DMS153 treated with DMSO at 0.1 percent for 48 hours (cell line): ENCODE measurements at regions not wholly inside any gene's neighbourhood (a gene's known extent, or its start where the extent isn't known, plus 50 kb on each side); places are given as distances from the start of the nearest gene placed in this dataset.
"Not testable (repeated sequence)": the region's sequence is repeated elsewhere in the genome, so short reads cannot be mapped to it uniquely, and the experiment has no call there.

Experiments used
- DNase-seq: peaks from one replicate; lab custom pipeline; 2025; ENCODE audit not compliant: unreplicated experiment; lab: John Stamatoyannopoulos, UW

DNA sequence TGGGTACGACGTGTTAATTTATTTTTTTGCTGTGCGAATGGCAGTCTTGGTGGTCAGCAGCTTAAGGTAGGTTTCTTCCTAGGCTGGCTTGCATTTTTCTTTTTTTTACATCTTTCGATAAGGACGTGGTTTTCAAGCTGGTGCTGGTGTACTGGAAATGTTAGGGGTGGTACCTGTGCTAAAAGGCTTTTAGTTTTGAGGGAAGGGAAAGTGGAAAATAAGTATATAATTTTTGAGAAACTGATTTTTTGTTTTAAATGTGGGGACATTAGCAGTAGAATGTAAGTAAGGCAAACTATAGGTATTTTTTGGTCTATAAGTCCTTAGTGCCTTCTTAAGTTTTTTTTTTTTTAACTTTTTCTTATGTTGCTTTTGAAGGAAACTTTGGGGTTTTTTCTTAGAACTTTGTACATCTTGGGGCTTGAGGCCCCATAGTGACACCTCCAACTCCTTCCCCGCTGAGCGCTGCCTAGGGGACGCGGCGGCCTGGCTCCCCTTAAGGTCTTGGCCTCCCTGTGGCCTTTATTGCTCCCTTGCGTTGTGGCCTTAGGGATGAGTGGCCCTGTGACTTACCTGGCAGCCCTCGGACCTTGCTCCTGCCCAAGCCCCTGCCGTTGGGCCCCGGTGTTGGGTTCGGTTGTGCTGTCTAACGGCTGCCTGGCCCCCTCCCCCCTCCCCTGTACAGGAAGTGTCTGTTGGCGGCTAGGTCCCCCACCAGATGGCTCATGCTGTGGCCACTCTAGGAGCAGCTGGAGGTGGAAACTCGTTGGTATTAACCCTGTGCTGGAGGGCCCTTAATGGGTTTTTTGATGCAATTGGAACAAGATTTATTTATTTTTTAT, 88.0 kb upstream of the RPRML start:
- DNase-seq, result peak; percentile 71

DNA sequence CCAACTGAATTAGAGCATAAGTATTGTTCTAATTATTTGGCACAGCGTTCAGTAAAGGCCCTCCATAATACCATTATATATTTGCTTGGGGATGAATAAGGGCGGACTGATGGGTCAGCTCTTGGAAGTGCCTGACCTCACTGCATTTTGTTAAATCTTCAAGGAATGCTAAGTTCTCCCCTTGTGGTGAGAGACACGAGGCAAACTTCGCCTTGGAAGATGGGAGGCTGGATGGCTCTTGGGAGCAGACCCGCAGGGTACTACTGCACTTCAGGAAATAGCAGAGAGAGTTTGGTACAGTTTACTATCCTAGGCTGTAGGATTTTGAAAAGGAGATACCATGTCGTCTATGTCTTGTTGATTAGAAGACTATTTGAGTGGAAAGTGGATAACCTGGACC, 87.0 kb upstream of the RPRML start:
- DNase-seq, result no peak

DNA sequence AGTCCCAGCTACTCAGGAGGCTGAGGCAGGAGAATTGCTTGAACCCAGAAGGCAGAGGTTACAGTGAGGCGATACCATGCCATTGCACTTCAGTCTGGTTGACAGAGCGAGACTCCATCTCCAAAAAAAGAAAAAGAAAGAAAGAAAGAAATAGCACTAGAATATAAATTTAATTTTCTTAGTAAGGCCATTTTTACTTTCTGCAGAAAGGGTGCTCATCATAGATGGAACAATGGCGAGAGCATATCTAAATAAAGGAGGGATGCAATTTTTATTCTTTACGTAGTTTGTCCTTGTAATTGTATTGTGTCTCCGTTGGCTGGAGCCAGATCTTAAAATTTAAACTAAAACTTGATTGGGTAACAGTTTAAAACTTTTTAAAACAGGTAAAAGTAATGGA, 85.6 kb upstream of the RPRML start:
- DNase-seq, result no peak

DNA sequence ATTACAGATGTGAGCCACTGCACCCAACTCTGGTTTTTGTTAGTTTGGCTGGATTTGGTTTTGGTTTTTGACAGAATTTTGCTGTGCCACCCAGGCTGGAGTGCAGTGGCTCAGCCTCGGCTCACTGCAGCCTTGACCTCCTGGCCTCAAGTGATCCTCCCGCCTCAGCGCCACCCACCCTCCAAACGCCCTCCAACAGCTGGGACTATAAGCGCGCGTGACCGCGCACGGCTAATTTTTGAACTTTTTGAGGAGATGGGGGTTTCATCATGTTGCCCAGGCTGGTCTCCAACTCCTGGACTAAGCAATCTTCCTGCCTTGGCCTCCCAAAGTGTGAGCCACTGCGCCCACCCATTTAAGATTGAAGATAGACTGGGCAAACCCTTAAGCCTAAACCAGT, 84.4 kb upstream of the RPRML start:
- no peak for DNase-seq

DNA sequence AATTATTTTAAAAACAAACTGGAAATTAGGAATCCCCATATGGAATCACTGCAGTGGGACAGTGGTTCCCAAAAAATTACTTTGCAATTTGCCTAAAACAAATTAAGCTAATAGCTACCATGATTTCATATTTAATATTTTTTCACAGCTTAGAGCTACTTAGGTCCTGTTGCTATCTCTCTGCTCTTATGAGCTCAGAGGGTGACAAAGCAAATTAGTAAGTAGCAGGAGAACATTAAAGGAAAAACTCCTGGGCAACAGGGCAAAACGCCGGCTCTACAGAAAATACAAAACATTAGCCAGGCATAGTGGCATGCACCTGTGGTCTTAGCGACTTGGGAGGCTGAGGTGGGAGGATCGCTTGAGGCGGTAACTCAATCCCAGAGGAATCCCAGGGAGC, 83.8 kb upstream of the RPRML start:
- DNase-seq, result not testable (repeated sequence)

DNA sequence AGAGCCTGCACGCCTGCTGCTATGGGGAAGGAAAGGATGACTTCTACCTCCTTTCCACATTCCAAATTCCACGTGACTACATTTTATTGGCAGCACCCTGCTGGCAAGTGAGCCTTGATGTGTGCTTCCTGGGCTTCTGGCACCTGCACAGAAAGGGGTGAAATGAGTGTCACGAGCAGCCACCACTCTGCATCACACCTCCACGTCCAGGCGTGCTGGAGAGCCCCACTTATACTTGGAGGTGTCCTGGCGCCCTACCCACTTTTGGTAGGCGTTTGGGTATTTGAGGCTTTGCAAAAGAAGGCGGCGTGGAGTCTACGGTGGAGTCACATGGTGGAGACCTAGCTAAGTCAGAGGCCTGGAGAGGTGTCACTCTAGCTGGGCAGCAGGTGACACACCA, 81.0 kb upstream of the RPRML start:
- not testable (repeated sequence) for DNase-seq

DNA sequence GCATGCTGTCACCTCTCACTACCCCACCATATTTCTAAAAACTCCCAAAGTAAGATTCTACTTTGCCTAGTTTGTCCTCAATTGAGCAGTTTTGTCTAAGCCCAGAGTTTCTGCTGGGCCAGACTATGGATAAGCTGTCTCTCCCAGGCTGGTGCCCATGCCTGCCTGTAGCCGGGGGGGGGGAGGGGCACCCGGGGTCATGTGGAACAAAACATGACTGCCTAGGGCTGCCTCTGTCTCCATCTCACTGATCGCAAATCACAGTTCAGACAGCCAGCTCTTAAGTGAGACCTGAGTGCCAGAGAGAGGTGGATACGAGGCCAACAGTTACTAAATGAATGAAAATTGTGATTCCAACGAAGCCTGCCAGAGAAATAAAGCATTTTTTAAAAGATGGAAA, 78.8 kb upstream of the RPRML start:
- DNase-seq, result no peak

DNA sequence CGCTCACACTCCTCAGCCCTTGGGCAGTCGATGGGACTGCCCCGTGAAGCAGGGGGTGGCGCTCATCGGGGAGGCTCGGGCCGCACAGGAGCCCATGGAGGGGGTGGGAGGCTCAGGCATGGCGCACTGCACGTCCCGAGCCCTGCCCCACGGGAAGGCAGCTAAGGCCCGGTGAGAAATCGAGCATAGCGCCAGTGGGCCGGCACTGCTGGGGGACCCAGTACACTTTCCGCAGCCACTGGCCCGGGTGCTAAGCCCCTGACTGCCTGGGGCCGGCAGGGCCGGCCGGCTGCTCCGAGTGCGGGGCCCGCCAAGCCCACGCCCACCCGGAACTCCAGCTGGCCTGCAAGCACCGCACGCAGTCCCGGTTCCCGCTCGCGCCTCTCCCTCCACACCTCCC, 78.2 kb upstream of the RPRML start:
- not testable (repeated sequence) for DNase-seq

DNA sequence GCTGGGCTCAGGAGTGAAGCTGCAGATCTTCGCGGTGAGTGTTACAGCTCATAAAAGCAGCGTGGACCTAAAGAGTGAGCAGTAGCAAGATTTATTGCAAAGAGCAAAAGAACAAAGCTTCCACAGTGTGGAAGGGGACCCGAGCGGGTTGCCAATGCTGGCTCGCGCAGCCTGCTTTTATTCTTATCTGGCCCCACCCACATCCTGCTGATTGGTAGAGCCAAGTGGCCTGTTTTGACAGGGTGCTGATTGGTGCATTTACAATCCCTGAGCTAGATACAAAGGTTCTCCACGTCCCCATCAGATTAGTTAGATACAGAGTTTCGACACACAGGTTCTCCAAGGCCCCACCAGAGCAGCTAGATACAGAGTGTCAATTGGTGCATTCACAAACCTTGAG, 77.6 kb upstream of the RPRML start:
- not testable (repeated sequence) for DNase-seq
